Activated CD4-positive, alpha-beta T cell treated with anti-CD3 and anti-CD28 coated beads for 36 hours (primary cell): ENCODE measurements at regions not wholly inside any gene's neighbourhood (a gene's known extent, or its start where the extent isn't known, plus 50 kb on each side); places are given as distances from the start of the nearest gene placed in this dataset.

Source experiments
- ATAC-seq: fragments of 200-7000 bp; cut with Tn5 transposase; one replicate; pipeline ENCODE4 v1.10.0; 2021; ENCODE audit warnings: mild to moderate bottlenecking, moderate library complexity
- CTCF ChIA-PET: fragments of 350-600 bp; sonication (Branson Sonifier 250); formaldehyde crosslinking; loops from one replicate; lab custom pipeline; 2021; ENCODE audit warnings: antibody characterized with exemption; lab: Charles Lee
- POLR2A ChIA-PET: fragments of 350-600 bp; sonication (Branson Sonifier 250); formaldehyde crosslinking; loops from one replicate; lab custom pipeline; 2021; ENCODE audit warnings: antibody characterized with exemption, inconsistent platforms; lab: Charles Lee
- DNase-seq: peaks from one replicate; pipeline ENCODE4 v3.0.0-alpha.2; 2020
- H3K27ac Mint-ChIP-seq: one replicate; pipeline ENCODE4 v1.8.0; 2021; ENCODE audit warnings: mixed read lengths
- H3K27me3 Mint-ChIP-seq: one replicate; pipeline ENCODE4 v1.8.0; 2021; ENCODE audit warnings: mixed read lengths
- H3K36me3 Mint-ChIP-seq: one replicate; pipeline ENCODE4 v1.8.0; 2021; ENCODE audit warnings: low read depth, mixed read lengths
- H3K4me1 Mint-ChIP-seq: one replicate; pipeline ENCODE4 v1.8.0; 2021; ENCODE audit warnings: mixed read lengths
- H3K4me3 Mint-ChIP-seq: one replicate; pipeline ENCODE4 v1.8.0; 2021; ENCODE audit warnings: mild to moderate bottlenecking, moderate library complexity, mixed read lengths
- H3K9me3 Mint-ChIP-seq: one replicate; pipeline ENCODE4 v1.8.0; 2021; ENCODE audit warnings: low read depth, mixed read lengths
- intact Hi-C, 2 experiments: fragments of 100-400 bp; cut with DNase I in 1 of 2; cut with micrococcal nuclease in 1 of 2; formaldehyde crosslinking; loops; one replicate each; pipeline versions ENCODE4 v1.14.2 to v1.15.1; 2022 to 2024; cut with DNase I, micrococcal nuclease

GRCh38 chr4:186013419-186014186, 55.4 kb upstream of the TLR3 start:
- Mint-ChIP-seq H3K36me3 (no peaks in the 10 kb centered on the region), H3K9me3 (no peaks in the 10 kb centered on the region), H3K27ac (no peak overlapping the region), H3K27me3 (peaks cover 14% of the 10 kb centered on the region), H3K4me1 (no peaks in the 10 kb centered on the region), H3K4me3 (no peak overlapping the region)
- intact Hi-C loops = no loop called here
- ChIA-PET CTCF (no interaction called here), POLR2A (no interaction called here)
- DNase-seq (no peak), ATAC-seq (no peak)

DNA sequence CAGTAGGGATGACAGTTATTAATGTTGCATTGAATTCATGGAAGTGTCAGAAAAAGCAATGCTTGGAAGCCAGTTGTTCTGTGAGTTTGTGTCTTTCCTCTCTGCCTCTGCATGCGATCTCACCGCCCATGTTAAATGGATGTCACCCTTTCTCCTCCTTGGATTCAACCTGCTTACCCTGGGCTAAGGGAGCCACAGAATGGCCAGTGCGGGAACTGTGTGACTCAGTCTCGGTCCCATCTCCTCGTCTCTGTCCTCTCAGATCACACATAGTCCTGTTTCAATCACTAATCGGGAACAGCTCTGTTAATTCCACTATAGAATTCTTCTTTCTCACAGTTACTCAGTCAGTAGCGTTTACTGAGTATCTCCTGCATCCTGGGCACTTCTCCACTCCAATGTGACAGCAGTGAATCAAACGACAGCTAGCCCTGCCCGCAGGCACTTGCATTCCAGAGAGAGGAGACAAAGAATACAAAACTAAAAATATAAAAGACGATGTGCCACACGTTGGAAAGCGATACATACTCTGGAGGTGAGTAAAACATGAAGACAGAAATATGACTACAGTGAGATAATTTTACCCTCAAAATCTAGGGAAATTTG, 53.6 kb upstream of the TLR3 start:
- Mint-ChIP-seq H3K36me3 (no peaks in the 10 kb centered on the region), H3K4me3 (no peak overlapping the region), H3K9me3 (no peaks in the 10 kb centered on the region), H3K27me3 (peaks cover 10% of the 10 kb centered on the region), H3K4me1 (no peaks in the 10 kb centered on the region), H3K27ac (no peak overlapping the region)
- DNase-seq = no peak
- ChIA-PET CTCF (no interaction called here), POLR2A (no interaction called here)
- intact Hi-C loops = no loop called here
- ATAC-seq = no peak

GRCh38 chr4:186016796-186017195, 52.2 kb upstream of the TLR3 start:
- ChIA-PET POLR2A (no interaction called here), CTCF (no interaction called here)
- H3K9me3 Mint-ChIP-seq = no peaks in the 10 kb centered on the region
- intact Hi-C loops = no loop called here
- no peaks in the 10 kb centered on the region for H3K4me1 Mint-ChIP-seq
- DNase-seq (no peak), ATAC-seq (no peak)
- H3K27ac Mint-ChIP-seq = no peak overlapping the region
- no peak overlapping the region for H3K4me3 Mint-ChIP-seq
- H3K36me3 Mint-ChIP-seq = no peaks in the 10 kb centered on the region
- peaks cover 12% of the 10 kb centered on the region for H3K27me3 Mint-ChIP-seq

DNA sequence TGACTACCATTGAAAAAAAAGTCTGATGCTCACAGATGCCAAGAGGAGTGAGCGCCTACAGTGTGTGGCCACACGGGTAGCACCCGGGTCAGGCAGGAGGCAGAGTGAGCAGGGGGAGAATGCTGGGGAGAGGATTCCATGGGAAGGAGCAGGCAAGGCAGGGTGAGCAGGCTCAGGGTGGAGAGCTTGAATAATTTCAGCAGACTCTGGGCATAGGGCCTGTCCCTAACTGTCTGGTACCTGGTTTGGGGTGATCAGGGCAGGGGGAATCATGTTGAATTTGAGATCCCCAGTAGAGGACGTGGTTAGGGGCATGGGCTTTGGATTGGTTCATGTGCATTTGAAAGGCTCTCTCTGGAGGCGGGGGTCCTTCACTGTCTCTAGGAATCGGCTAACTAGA, 51.2 kb upstream of the TLR3 start:
- POLR2A ChIA-PET = no interaction called here
- DNase-seq = no peak
- Mint-ChIP-seq H3K27ac (no peak overlapping the region), H3K9me3 (no peaks in the 10 kb centered on the region), H3K4me3 (no peak overlapping the region), H3K4me1 (no peaks in the 10 kb centered on the region), H3K27me3 (peaks cover 10% of the 10 kb centered on the region), H3K36me3 (no peaks in the 10 kb centered on the region)
- CTCF ChIA-PET = no interaction called here
- no peak for ATAC-seq
- intact Hi-C loops = no loop called here

- intact Hi-C loops = no loop called here
- H3K36me3 Mint-ChIP-seq = no peaks in the 10 kb centered on the region
- H3K27me3 Mint-ChIP-seq = peaks cover 10% of the 10 kb centered on the region
- no peak overlapping the region for H3K27ac Mint-ChIP-seq
- H3K9me3 Mint-ChIP-seq = no peaks in the 10 kb centered on the region
- no peak for DNase-seq
- ChIA-PET CTCF (no interaction called here), POLR2A (no interaction called here)
- no peak overlapping the region for H3K4me3 Mint-ChIP-seq
- ATAC-seq = no peak
- no peaks in the 10 kb centered on the region for H3K4me1 Mint-ChIP-seq
These were observed 50.7 kb upstream of the TLR3 start for GRCh38 chr4:186018261-186018660.

GRCh38 chr4:186018784-186019183, 50.2 kb upstream of the TLR3 start:
- H3K9me3 Mint-ChIP-seq = no peaks in the 10 kb centered on the region

More at GRCh38 chr4:186018784-186019183, 50.2 kb upstream of the TLR3 start:
- H3K27me3 Mint-ChIP-seq = peaks cover 14% of the 10 kb centered on the region
- POLR2A ChIA-PET = no interaction called here
- H3K4me1 Mint-ChIP-seq = no peaks in the 10 kb centered on the region
- no peak for ATAC-seq
- H3K27ac Mint-ChIP-seq = no peak overlapping the region
- H3K4me3 Mint-ChIP-seq = no peak overlapping the region
- CTCF ChIA-PET = no interaction called here
- DNase-seq = no peak
- intact Hi-C loops = no loop called here
- H3K36me3 Mint-ChIP-seq = no peaks in the 10 kb centered on the region
